ENCODE measurements at regions not wholly inside any gene's neighbourhood (a gene's known extent, or its start where the extent isn't known, plus 50 kb on each side); places are given as distances from the start of the nearest gene placed in this dataset.

GRCh38 chr5:110053824-110054223 is 364.1 kb downstream of the MAN2A1 start:
- TF ChIP-seq CTCF (IDR thresholded peaks at IDR 0.05): no peak
- TF ChIP-seq POLR2A (IDR thresholded peaks at IDR 0.05): no peak
